ENCODE measurements at regions not wholly inside any gene's neighbourhood (a gene's known extent, or its start where the extent isn't known, plus 50 kb on each side); places are given as distances from the start of the nearest gene placed in this dataset.

DNA sequence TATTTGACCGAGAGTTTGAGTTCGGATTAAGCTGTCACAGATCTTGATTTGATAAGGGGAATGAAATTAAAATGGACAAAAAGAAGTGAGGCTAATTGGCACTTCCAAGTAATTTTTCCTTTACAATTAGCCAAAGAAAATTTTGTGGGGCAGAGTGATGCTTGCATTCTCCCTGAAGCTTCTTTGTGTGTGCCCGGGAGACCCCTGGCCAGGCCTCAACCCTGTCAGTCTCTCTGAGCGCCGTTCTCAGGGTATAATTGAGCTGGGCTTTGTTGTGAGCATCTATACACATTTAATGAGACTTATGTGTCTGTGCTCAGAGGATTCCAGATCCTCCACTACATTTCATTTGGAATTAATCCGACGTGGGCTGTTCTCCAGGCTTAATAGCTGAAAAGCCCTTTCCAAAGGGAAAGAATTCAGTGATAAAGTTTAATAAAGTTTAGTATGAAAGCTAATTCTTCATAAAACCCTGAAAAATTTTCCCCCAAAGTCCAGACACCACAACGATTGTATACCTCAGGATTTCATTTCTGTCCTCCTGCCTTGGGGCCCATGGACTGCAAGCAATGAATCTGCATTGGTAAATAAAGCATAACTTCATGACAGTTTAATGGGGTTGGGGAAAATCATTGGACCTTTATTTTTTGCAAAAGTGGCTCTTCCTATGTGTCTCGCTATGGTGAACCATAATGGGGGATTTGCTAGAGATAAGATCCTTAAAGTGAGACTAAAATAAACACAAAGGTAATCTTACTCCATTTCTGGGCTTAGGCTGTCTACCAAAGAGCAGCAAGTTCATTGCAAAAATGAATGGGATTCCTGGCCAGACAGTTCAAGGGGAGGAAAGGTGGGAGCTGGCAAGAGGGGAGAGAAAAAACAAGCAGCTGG lies 292.6 kb downstream of the C12orf75 start:
- POLR2A ChIA-PET = no interaction called here

More for the DNA sequence above, 292.6 kb downstream of the C12orf75 start:
- Histone ChIP-seq H3K4me2 (ENCODE audit: control insufficient read depth, insufficient read depth) (no peak overlapping the region), H3K27ac (ENCODE audit: control insufficient read depth, insufficient read depth) (no peak overlapping the region), H4K20me1 (ENCODE audit: control insufficient read depth, insufficient read depth) (no peaks in the 10 kb centered on the region), H3K36me3 (ENCODE audit: control insufficient read depth in 2 of 2, insufficient read depth in 2 of 2, low read length in 1 of 2) (no peaks in the 10 kb centered on the region), H3K4me1 (ENCODE audit: control insufficient read depth, insufficient read depth, low read length) (no peaks in the 10 kb centered on the region), H3K9ac (ENCODE audit: control insufficient read depth, insufficient read depth, low read length) (no peak overlapping the region), H3K4me3 (no peak overlapping the region), H3K27me3 (replicated peaks in 1 of 2; ENCODE audit: control insufficient read depth in 2 of 2, insufficient read depth in 2 of 2, low read length in 1 of 2) (no peaks in the 10 kb centered on the region), H3K79me2 (ENCODE audit: control insufficient read depth, insufficient read depth, low read length) (no peaks in the 10 kb centered on the region), H2AFZ (ENCODE audit: control insufficient read depth, low read depth, low read length) (no peak overlapping the region), H3K9me3 (replicated peaks; ENCODE audit: control insufficient read depth, insufficient read depth, low read length) (no peaks in the 10 kb centered on the region)
- DNase-seq (ENCODE audit: low read depth, low spot score) = no peak
- ChIA-PET SMC1A (ENCODE audit: uncharacterized antibody, unreplicated experiment) (no interaction called here), RAD21 (ENCODE audit: unreplicated experiment) (no interaction called here), CTCF (no interaction called here)
- 24% methylated on average over 9 of the region's 9 CpGs for WGBS (ENCODE audit: insufficient coverage, insufficient replicate concordance, low lambda C conversion rate, missing lambda C conversion rate)
- intact Hi-C loops (cut with micrococcal nuclease; ENCODE audit: unreplicated experiment) = no loop called here
- no peak for TF ChIP-seq PAX8 (IDR thresholded peaks at IDR 0.05)
- TF ChIP-seq GATAD2B (conservative IDR thresholded peaks at IDR 0.05; ENCODE audit: low read depth) = no peak
- TF ChIP-seq, protein P1, sequence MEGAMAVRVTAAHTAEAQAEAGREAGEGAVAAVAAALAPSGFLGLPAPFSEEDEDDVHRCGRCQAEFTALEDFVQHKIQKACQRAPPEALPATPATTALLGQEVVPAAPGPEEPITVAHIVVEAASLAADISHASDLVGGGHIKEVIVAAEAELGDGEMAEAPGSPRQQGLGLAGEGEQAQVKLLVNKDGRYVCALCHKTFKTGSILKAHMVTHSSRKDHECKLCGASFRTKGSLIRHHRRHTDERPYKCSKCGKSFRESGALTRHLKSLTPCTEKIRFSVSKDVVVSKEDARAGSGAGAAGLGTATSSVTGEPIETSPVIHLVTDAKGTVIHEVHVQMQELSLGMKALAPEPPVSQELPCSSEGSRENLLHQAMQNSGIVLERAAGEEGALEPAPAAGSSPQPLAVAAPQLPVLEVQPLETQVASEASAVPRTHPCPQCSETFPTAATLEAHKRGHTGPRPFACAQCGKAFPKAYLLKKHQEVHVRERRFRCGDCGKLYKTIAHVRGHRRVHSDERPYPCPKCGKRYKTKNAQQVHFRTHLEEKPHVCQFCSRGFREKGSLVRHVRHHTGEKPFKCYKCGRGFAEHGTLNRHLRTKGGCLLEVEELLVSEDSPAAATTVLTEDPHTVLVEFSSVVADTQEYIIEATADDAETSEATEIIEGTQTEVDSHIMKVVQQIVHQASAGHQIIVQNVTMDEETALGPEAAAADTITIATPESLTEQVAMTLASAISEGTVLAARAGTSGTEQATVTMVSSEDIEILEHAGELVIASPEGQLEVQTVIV (IDR thresholded peaks at IDR 0.05; ENCODE audit: borderline replicate concordance, partially characterized antibody) = no peak
- TF ChIP-seq KAT2A (conservative IDR thresholded peaks at IDR 0.05; ENCODE audit: control insufficient read depth, low read depth, low read length) = no peak
- TF ChIP-seq ETV6 (conservative IDR thresholded peaks at IDR 0.05 in 1 of 2, IDR thresholded peaks at IDR 0.05 in 1 of 2; ENCODE audit: borderline replicate concordance in 1 of 2, low read depth in 1 of 2) = no peak
- TF ChIP-seq ZZZ3 (IDR thresholded peaks at IDR 0.05; ENCODE audit: control insufficient read depth, insufficient read length, low read depth) = no peak
- no peak for TF ChIP-seq TAF1 (IDR thresholded peaks at IDR 0.05; ENCODE audit: borderline replicate concordance, low read depth, low read length)
- no peak for TF ChIP-seq NR2C1 (IDR thresholded peaks at IDR 0.05)
- no peak for TF ChIP-seq IKZF1 (conservative IDR thresholded peaks at IDR 0.05)
- TF ChIP-seq, protein P2, sequence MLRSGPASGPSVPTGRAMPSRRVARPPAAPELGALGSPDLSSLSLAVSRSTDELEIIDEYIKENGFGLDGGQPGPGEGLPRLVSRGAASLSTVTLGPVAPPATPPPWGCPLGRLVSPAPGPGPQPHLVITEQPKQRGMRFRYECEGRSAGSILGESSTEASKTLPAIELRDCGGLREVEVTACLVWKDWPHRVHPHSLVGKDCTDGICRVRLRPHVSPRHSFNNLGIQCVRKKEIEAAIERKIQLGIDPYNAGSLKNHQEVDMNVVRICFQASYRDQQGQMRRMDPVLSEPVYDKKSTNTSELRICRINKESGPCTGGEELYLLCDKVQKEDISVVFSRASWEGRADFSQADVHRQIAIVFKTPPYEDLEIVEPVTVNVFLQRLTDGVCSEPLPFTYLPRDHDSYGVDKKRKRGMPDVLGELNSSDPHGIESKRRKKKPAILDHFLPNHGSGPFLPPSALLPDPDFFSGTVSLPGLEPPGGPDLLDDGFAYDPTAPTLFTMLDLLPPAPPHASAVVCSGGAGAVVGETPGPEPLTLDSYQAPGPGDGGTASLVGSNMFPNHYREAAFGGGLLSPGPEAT (IDR thresholded peaks at IDR 0.05; ENCODE audit: low read depth) = no peak
- no peak for TF ChIP-seq EZH2 (IDR thresholded peaks at IDR 0.05; ENCODE audit: borderline replicate concordance, control insufficient read depth, low read depth, low read length)
- TF ChIP-seq, protein P3, sequence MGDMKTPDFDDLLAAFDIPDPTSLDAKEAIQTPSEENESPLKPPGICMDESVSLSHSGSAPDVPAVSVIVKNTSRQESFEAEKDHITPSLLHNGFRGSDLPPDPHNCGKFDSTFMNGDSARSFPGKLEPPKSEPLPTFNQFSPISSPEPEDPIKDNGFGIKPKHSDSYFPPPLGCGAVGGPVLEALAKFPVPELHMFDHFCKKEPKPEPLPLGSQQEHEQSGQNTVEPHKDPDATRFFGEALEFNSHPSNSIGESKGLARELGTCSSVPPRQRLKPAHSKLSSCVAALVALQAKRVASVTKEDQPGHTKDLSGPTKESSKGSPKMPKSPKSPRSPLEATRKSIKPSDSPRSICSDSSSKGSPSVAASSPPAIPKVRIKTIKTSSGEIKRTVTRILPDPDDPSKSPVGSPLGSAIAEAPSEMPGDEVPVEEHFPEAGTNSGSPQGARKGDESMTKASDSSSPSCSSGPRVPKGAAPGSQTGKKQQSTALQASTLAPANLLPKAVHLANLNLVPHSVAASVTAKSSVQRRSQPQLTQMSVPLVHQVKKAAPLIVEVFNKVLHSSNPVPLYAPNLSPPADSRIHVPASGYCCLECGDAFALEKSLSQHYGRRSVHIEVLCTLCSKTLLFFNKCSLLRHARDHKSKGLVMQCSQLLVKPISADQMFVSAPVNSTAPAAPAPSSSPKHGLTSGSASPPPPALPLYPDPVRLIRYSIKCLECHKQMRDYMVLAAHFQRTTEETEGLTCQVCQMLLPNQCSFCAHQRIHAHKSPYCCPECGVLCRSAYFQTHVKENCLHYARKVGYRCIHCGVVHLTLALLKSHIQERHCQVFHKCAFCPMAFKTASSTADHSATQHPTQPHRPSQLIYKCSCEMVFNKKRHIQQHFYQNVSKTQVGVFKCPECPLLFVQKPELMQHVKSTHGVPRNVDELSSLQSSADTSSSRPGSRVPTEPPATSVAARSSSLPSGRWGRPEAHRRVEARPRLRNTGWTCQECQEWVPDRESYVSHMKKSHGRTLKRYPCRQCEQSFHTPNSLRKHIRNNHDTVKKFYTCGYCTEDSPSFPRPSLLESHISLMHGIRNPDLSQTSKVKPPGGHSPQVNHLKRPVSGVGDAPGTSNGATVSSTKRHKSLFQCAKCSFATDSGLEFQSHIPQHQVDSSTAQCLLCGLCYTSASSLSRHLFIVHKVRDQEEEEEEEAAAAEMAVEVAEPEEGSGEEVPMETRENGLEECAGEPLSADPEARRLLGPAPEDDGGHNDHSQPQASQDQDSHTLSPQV (IDR thresholded peaks at IDR 0.05) = no peak
- no peak for TF ChIP-seq MYB (IDR thresholded peaks at IDR 0.05; ENCODE audit: borderline replicate concordance, low read depth, low read length)
- TF ChIP-seq NR2F1 (conservative IDR thresholded peaks at IDR 0.05) = no peak
- no peak for ATAC-seq
- in situ Hi-C loops (cut with MboI) = no loop called here
- no TSS peak for BruUV-seq (replicated peaks)
- no peak for FAIRE-seq
